Germinal center (tissue), 1 donor: ENCODE measurements at regions not wholly inside any gene's neighbourhood (a gene's known extent, or its start where the extent isn't known, plus 50 kb on each side); places are given as distances from the start of the nearest gene placed in this dataset.
"Not testable (repeated sequence)": the region's sequence is repeated elsewhere in the genome, so short reads cannot be mapped to it uniquely, and the experiment has no call there.

ENCODE experiments used
- DNase-seq: peaks from one replicate; pipeline ENCODE4 v3.0.0; 2012; ENCODE audit warnings: mixed read lengths, low spot score

GRCh38 chr21:24545807-24546361 lies 1061.4 kb downstream of the MRPL39 start:
- no peak for DNase-seq

DNA sequence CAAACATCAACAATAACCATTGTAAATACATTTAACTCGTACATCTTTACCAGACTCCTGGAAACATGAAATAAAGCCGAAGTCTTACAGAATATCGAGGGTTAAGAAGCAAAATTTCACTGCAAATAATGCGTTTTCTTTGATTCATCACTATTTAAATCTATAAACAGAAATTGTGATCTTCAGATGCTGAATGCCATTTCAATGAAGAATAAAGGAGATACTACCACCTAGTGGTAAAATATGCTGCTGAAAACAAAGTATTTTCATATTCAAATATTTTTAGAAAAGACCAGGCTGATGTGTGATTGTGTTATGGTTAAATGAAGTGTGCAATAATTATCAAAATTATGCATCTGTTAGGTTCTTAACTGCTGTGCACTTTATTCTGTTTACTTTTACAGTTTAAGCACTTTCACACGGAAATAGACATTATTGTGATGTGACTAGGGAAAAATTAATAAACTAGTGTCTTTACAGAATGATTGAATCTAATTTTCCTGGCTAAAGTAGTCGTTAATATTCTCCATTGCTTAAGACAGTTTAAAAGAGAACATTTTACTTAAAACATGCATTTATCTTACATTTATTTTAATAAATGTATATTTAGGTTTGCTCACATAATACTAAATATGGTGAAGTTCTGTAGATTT lies 1093.1 kb downstream of the MRPL39 start:
- DNase-seq = no peak

DNA sequence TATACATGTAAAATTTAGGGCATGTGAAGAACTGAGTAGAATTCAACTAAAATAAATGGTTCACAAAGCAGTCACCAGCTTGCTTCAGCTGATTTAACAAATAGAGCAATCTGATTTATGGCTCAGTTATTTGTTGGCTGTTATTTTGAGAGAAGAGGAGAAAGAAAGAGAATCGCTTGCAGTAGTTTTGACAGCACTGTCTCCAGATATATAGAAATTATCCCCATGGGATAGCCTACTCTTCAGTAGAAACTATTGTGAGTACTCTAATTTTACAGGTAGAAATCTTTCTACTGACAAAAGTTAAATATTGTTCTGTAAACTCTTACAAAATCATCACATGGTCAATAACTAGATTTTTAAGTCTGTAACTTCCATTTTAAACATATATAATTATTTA lies 1098.2 kb downstream of the MRPL39 start:
- no peak for DNase-seq

GRCh38 chr21:24486973-24487372 lies 1120.3 kb downstream of the MRPL39 start:
- no peak for DNase-seq

DNA sequence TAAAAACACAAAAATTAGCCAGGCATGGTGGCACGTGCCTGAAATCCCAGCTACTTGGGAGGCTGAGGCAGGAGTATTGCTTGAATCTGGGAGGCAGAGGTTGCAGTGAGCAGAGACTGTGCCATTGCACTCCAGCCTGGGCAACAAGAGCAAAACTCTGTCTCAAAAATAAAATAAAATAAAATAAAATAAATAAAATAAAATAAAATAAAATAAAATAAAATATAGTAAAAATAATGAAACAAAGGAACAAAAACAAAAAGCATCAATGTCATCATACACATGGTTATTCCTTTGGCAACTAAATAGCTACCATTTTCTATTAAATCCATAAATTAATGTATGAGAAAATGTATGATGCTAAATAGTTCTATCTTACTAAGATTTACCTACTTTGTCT lies 1123.9 kb downstream of the MRPL39 start:
- not testable (repeated sequence) for DNase-seq

DNA sequence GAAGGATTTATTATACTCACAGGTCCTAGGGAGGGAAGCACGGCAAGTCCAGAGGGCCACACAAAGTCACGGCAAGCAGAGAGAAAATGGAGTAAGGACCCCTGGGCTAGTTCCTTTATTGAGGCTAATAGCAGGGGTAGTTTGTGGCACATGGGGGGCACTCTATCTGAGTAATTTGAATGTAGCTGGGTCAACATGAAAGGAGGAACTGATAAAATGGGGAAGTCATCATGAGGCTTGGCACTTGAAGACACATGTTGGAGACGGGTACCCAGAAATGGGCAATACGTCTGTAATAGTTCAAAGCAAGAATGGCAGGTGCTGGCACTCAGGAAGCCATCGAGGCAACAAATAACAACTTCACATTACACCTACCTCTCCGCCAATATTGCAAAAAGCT lies 1136.4 kb downstream of the MRPL39 start:
- DNase-seq = no peak

DNA sequence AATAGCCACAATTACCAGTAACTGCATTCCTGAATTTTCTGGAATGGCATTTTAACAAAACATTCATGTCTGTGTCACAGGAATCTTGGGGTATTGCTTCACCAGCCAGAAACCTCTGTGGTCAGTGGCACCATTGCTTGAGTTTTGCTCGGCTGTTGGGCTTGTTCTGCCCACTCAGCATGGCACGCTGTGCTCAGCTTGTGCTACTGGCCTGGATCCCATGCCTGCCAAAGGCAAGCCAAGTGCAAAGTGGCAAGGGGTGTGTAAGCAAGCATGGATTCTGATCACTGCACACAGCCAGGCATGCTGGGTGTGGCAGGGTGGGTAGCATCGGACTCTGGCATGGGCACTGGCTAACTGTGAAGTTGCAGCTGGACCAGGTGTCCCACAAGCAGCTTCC lies 1150.9 kb downstream of the MRPL39 start:
- no peak for DNase-seq

GRCh38 chr21:24450119-24450518 lies 1157.2 kb downstream of the MRPL39 start:
- DNase-seq = no peak

- no peak for DNase-seq
Observed at GRCh38 chr21:24445517-24445916, 1161.8 kb downstream of the MRPL39 start.

DNA sequence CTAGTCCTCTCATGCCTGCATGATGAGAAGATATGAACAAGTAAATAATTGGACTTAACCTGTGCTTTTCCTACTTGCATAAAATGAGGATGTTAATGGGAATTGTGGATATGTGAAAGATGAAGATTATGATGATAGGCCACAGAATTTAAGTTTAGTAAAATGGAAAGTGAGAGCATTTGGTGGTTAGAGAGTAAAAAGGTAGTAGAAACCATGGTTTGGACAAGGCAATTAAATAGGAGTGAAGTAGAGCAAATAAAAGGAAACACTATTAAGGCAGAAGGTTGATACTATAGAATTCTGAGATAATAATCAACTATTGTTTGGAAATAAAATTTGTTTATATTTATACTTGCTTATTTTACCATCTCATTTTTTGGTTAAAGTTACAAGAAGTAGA lies 1162.5 kb downstream of the MRPL39 start:
- no peak for DNase-seq

DNA sequence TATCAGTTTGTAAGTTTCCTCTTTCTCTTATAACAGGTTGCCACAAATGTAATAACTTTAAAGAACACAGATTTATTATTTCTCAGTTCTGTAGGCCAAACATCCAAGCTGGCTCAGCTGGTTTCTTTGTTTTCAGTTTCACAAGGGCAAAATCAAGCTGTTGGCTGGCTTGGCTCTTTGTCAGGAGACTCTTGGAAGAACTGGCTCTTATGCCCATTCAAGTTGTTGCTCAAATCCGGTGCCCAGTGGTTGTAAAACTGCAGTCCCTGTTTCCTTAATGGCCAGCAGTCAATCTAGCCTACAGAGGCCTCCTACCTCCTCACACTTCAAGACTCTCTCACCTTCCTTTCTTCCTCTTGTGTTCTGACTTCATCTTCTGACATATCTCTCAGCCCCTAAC lies 1171.0 kb downstream of the MRPL39 start:
- no peak for DNase-seq

- DNase-seq = no peak
Observed at GRCh38 chr21:24428591-24429199, 1178.6 kb downstream of the MRPL39 start.

DNA sequence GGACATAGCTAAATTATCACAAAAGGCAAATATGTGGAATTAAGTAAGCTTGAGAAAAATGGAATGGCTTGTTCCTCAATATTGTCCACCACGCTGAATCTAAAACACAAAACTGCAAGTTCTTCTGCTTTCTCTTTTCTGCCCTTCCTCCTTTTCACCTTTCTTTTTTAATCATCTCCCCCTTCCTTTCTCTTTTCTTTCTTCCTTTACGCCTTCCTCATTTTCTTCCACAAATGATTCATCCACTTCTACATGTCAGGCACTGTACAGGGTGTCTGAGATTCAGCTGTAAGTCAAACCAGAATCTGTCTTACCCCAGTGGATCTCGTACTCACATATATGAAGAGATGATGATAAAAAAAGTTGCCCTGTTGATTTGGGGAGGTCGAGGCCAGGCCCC lies 1182.5 kb downstream of the MRPL39 start:
- DNase-seq = no peak

DNA sequence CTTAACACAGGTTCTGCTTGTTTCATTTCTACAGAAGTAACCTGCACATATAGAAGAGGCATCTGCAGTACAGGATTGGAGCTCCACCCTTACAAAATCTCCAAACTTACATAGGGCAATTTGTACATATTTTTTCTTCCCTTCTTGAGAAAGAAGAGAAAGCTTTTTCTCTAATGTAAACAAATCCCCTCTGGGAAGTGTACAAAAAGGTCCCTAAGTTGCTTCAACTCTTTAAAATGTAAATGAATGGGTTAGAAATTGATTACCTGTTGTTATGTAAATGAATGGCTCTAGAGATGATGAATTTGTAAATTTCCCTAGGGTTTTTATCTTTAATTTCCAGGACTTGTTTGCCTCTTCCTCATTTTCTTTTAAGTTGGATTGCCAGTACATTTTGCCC lies 1183.7 kb downstream of the MRPL39 start:
- DNase-seq = no peak

DNA sequence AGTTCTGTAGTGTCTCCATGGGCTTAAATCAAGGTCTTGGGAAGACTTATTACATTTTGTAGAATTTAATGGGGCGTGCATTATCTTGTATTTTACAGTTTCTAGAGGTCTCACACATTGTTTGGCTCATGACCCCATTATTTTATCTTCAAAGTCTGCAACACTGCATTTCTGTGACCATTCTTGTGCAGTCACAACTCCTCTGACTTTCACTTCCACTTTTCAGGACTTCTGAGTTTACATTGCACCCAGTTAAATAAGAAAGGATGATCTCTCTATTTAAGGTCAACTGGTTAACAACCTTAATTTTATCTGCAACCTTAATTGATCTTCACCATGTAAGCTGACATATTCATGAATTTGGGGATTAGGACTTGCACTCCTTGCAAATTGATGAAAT lies 1186.6 kb downstream of the MRPL39 start:
- no peak for DNase-seq

DNA sequence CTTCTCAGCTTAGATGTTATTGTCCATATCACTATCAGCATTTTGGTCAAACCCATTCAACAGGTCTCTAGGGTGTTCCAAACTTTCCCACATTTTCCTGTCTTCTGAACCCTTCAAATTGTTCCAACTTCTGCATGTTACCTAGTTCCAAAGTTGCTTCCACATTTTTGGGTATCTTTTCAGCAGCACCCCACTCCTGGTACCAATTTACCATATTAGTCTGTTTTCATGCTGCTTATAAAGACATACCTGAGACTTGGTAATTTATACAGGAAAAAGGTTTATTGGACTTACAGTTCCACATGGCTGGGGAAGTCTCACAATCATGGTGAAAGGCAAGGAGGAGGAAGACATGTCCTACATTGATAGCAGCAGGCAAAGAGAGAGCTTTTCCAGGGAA lies 1187.6 kb downstream of the MRPL39 start:
- DNase-seq = not testable (repeated sequence)

DNA sequence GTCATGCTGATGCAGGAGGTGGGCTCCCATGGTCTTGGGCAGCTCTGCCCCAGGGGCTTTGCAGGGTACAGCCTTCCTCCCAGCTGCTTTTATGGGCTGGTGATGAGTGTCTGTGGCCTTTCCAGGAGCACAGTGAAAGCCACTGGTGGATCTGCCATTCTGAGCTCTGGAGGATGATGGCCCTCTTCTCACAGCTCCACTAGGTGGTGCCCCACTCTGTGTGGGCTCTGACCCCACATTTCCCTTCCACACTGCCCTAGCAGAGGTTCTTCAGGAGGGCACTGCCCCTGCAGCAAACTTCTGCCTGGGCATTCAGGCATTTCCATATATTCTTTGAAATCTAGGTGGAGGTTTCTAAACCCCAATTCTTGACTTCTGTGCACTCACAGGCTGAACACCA lies 1188.6 kb downstream of the MRPL39 start:
- no peak for DNase-seq

GRCh38 chr21:24411429-24411828 lies 1195.9 kb downstream of the MRPL39 start:
- no peak for DNase-seq

GRCh38 chr21:24403221-24403620 lies 1204.1 kb downstream of the MRPL39 start:
- DNase-seq = no peak

DNA sequence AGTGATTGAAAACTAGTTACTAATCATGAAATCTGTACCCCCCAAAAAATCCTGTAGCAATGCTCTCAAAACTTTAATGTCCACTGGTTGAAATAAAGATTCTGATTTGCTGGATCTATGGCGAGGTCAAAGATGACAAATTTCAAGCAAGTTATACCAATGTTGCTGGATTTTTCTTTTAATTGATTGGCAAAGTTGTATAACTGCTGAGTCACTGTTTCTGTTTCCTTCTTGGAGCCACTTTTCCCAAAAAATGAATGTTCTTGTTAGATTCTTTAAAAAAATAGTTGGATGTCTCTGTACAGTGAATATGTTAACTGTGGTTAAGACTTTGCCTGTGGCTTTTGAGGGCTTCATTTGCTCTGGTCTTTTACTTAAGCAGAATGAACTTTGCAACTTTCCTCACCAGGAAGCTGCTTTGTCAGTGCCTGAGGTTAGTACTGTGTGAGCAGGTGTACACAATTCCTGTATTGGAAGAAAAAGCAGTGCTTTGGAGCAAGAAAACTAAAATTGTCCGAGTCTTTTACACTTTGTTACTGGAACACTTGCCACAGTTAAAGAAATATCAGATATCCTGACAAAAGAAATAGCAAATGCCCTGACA lies 1211.9 kb downstream of the MRPL39 start:
- DNase-seq = no peak

- DNase-seq = no peak
Observed at GRCh38 chr21:24375201-24375600, 1232.1 kb downstream of the MRPL39 start.

DNA sequence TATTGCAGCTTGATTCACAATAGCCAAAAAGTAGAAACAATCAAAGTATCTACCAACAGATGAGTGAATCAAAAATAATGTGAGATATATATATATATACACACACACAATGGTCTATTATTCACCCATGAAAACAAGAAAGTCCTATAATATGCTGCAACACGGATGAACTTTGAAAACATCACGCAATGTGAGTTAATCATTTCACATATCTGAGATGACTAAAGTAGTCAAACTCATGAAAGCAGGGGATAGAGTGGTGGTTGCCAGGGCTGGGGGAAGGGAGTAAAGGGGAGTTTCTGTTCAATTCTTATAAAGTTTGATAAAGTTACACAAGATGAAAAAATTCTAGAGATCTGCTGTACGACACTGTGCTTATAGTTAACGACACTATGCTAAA lies 1234.8 kb downstream of the MRPL39 start:
- no peak for DNase-seq

DNA sequence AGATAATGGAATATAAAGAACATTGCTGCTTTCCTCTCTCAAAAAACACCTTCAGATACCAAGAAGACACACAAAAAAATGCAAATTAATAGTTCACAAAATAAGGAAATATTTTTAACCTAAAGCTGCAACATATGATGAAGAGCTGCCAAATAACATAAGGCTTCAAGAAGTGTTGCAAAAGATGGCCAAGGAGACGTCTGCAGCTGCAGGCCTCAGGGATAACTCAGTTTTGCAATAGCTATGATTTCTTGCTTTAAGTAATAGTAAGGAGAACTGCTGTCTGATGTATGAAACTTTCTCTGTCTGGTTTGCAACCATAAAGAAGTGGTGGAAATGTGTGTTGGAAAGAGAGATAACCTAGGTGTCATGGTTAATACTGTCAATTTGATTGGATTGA lies 1237.5 kb downstream of the MRPL39 start:
- DNase-seq = no peak

- DNase-seq = no peak
Observed at GRCh38 chr21:24369278-24369677, 1238.0 kb downstream of the MRPL39 start.
